ENCODE measurements at regions not wholly inside any gene's neighbourhood (a gene's known extent, or its start where the extent isn't known, plus 50 kb on each side); places are given as distances from the start of the nearest gene placed in this dataset.

DNA sequence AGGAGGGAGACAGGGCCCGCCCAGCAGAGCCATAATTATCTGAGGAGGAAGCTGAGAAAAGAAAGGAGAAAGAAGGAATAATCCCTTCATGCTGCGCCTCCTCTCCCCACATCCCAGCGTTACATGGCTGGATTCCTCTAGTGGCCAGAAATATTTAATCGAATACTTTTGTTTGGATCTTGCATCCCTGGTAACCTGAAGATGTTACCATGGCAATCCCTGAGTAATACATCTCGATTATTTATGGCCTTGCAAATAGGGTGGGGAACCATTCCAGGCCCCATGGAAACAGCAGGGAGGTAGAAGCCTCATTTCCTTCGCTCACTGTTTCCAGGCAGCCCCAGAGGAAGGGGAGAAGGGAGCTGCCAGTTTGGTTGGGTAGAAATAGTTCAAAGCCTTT lies 357.7 kb downstream of the BUD13 start:
- no peaks in the 10 kb centered on the region for H3K27me3 ChIP-seq (ENCODE audit: insufficient read depth, low read length)

DNA sequence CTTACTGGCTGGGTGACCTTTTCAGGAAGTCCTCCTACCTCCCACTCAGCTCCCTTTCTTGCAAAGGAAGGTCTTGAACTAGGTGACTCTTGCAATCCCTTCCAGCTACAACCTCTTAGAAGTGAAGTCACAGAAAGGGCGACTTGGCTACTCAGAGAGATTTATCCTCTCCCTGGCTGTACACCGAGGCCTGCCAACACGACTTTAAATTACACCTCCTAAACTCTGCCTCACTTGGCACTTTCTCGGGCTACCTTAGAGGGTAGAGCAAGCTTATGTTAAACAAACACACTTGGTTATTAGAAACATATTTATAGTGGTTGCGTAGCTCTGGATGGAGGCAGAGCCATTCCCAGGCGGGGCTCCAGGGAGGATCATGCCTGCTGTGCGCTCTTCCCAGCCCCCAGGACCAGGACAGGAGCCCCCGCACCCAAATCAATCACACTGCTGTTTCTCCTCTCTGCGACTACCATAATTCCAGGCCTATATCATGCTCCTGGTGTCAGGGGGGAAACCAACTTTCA lies 358.4 kb downstream of the BUD13 start:
- no peak overlapping the region for H4K12ac ChIP-seq (ENCODE audit: low read depth, low read length)
- no peak for DNase-seq
- H3K9me3 ChIP-seq (ENCODE audit: insufficient read depth, low read depth, low read length) = peaks cover 3% of the 10 kb centered on the region
- H2BK12ac ChIP-seq (ENCODE audit: low read length) = no peak overlapping the region
- no peak overlapping the region for H3K18ac ChIP-seq (ENCODE audit: low read length)
- no peak overlapping the region for H3K9ac ChIP-seq (ENCODE audit: low read length)
- H2AFZ ChIP-seq (ENCODE audit: insufficient read depth, low read length, poor library complexity) = no peak overlapping the region
- no peak overlapping the region for H3K4me2 ChIP-seq (ENCODE audit: low read length)
- H3K79me2 ChIP-seq (ENCODE audit: control insufficient read depth, insufficient read depth, low read length, poor library complexity) = no peaks in the 10 kb centered on the region
- H3K79me1 ChIP-seq (ENCODE audit: low read length) = no peaks in the 10 kb centered on the region
- no peak overlapping the region for H2AK5ac ChIP-seq (ENCODE audit: low read length)
- no peaks in the 10 kb centered on the region for H3K4me1 ChIP-seq (ENCODE audit: control insufficient read depth in 1 of 2, insufficient read depth in 2 of 2, low read length in 2 of 2)
- no CpG with 5 or more reads among the region's 9 CpGs for WGBS (ENCODE audit: extremely low coverage, insufficient coverage, insufficient read length)
- H3K27ac ChIP-seq (ENCODE audit: low read depth, low read length) = no peak overlapping the region
- no peaks in the 10 kb centered on the region for H3K27me3 ChIP-seq (ENCODE audit: insufficient read depth, low read length)
- H4K91ac ChIP-seq (ENCODE audit: low read depth, low read length) = no peak overlapping the region
- no peak overlapping the region for H4K8ac ChIP-seq (ENCODE audit: low read depth, low read length)
- no peak overlapping the region for H3K4ac ChIP-seq (ENCODE audit: low read depth, low read length)
- H2BK5ac ChIP-seq (ENCODE audit: low read depth, low read length, poor library complexity) = no peak overlapping the region
- H2BK120ac ChIP-seq (ENCODE audit: insufficient read depth, low read length, poor library complexity) = no peak overlapping the region
- H3K14ac ChIP-seq (ENCODE audit: low read length) = no peak overlapping the region
- no peak overlapping the region for H3K4me3 ChIP-seq (ENCODE audit: low read depth, low read length)
- no peaks in the 10 kb centered on the region for H3K36me3 ChIP-seq (ENCODE audit: control insufficient read depth in 1 of 2, insufficient read depth in 2 of 2, low read length in 2 of 2)
- no peak overlapping the region for H3K23ac ChIP-seq (ENCODE audit: low read length)

More for the DNA sequence above, 357.7 kb downstream of the BUD13 start:
- no peak for DNase-seq
- Histone ChIP-seq H2AK5ac (ENCODE audit: low read length) (no peak overlapping the region), H3K79me2 (ENCODE audit: control insufficient read depth, insufficient read depth, low read length, poor library complexity) (no peaks in the 10 kb centered on the region), H2BK120ac (ENCODE audit: insufficient read depth, low read length, poor library complexity) (no peak overlapping the region), H4K8ac (ENCODE audit: low read depth, low read length) (no peak overlapping the region), H3K36me3 (ENCODE audit: control insufficient read depth in 1 of 2, insufficient read depth in 2 of 2, low read length in 2 of 2) (no peaks in the 10 kb centered on the region), H3K4ac (ENCODE audit: low read depth, low read length) (no peak overlapping the region), H4K12ac (ENCODE audit: low read depth, low read length) (no peak overlapping the region), H3K79me1 (ENCODE audit: low read length) (no peaks in the 10 kb centered on the region), H2BK5ac (ENCODE audit: low read depth, low read length, poor library complexity) (no peak overlapping the region), H3K23ac (ENCODE audit: low read length) (no peak overlapping the region), H3K9ac (ENCODE audit: low read length) (no peak overlapping the region), H3K4me3 (ENCODE audit: low read depth, low read length) (no peak overlapping the region), H3K14ac (ENCODE audit: low read length) (no peak overlapping the region), H3K18ac (ENCODE audit: low read length) (no peak overlapping the region), H4K91ac (ENCODE audit: low read depth, low read length) (no peak overlapping the region), H3K27ac (ENCODE audit: low read depth, low read length) (no peak overlapping the region), H2BK12ac (ENCODE audit: low read length) (no peak overlapping the region), H3K4me2 (ENCODE audit: low read length) (no peak overlapping the region), H3K4me1 (ENCODE audit: control insufficient read depth in 1 of 2, insufficient read depth in 2 of 2, low read length in 2 of 2) (no peaks in the 10 kb centered on the region), H3K9me3 (ENCODE audit: insufficient read depth, low read depth, low read length) (peaks cover 3% of the 10 kb centered on the region), H2AFZ (ENCODE audit: insufficient read depth, low read length, poor library complexity) (no peak overlapping the region)
- WGBS (ENCODE audit: extremely low coverage, insufficient coverage, insufficient read length) = no CpG with 5 or more reads among the region's 6 CpGs

DNA sequence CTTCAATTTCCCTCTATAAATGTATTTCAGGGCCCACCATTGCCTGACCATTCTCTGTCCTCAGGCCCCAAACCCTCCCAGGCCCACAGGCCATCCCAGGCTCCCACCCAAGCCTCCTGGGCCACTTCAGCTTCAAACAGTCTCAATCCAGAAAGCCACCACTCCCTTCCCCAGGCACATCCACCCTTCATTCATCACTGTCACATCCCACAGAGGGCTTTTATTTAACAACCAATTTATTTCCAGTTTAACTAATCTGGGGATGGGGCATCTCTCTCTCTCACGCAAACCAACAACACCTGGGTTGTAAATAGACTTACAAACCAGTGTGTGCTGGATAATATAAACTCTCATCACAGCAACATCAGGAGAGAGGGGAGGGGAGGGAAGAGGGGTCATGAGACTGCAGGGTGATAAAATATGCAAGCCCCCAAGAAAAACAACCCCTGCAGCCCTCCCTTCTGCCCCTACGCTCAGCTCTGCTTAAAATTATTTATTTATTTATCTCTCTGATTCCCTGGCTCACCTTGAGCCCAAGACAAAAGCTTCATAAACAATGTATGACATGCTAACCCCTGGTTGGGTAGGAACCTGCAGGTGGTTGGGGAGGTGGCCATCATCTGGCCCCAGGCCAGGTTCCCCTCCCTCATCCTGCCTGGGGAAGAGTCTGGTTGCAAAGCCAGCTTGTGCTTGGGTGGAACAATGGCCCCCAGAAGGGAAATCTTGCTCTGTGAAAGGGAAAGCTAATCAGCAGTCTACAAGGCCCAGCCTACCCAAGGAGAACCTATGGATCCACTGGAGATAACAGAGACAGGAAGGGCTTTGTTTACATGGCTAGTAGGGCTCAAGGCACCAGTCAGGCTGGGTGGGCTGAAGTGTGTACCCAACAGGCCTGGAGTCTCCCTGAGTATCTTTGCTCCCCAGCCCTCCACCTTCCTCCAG lies 359.2 kb downstream of the BUD13 start:
- peaks cover 3% of the 10 kb centered on the region for H3K9me3 ChIP-seq (ENCODE audit: insufficient read depth, low read depth, low read length)
- no peak overlapping the region for H2BK12ac ChIP-seq (ENCODE audit: low read length)
- no CpG with 5 or more reads among the region's 2 CpGs for whole genome bisulfite sequencing (ENCODE audit: extremely low coverage, insufficient coverage, insufficient read length)
- no peaks in the 10 kb centered on the region for H3K79me2 ChIP-seq (ENCODE audit: control insufficient read depth, insufficient read depth, low read length, poor library complexity)
- H3K14ac ChIP-seq (ENCODE audit: low read length) = no peak overlapping the region
- no peak overlapping the region for H2BK5ac ChIP-seq (ENCODE audit: low read depth, low read length, poor library complexity)
- H3K18ac ChIP-seq (ENCODE audit: low read length) = no peak overlapping the region
- no peaks in the 10 kb centered on the region for H3K27me3 ChIP-seq (ENCODE audit: insufficient read depth, low read length)
- no peak overlapping the region for H4K12ac ChIP-seq (ENCODE audit: low read depth, low read length)
- no peak overlapping the region for H3K27ac ChIP-seq (ENCODE audit: low read depth, low read length)
- H3K4me2 ChIP-seq (ENCODE audit: low read length) = no peak overlapping the region
- H3K4me1 ChIP-seq (ENCODE audit: control insufficient read depth in 1 of 2, insufficient read depth in 2 of 2, low read length in 2 of 2) = no peaks in the 10 kb centered on the region
- no peak overlapping the region for H4K8ac ChIP-seq (ENCODE audit: low read depth, low read length)
- no peak for DNase-seq
- H3K4ac ChIP-seq (ENCODE audit: low read depth, low read length) = no peak overlapping the region
- H3K23ac ChIP-seq (ENCODE audit: low read length) = no peak overlapping the region
- H2AFZ ChIP-seq (ENCODE audit: insufficient read depth, low read length, poor library complexity) = no peak overlapping the region
- no peak overlapping the region for H4K91ac ChIP-seq (ENCODE audit: low read depth, low read length)
- no peak overlapping the region for H2BK120ac ChIP-seq (ENCODE audit: insufficient read depth, low read length, poor library complexity)
- H3K36me3 ChIP-seq (ENCODE audit: control insufficient read depth in 1 of 2, insufficient read depth in 2 of 2, low read length in 2 of 2) = no peaks in the 10 kb centered on the region
- no peak overlapping the region for H3K4me3 ChIP-seq (ENCODE audit: low read depth, low read length)
- H3K9ac ChIP-seq (ENCODE audit: low read length) = no peak overlapping the region
- no peak overlapping the region for H2AK5ac ChIP-seq (ENCODE audit: low read length)
- no peaks in the 10 kb centered on the region for H3K79me1 ChIP-seq (ENCODE audit: low read length)

DNA sequence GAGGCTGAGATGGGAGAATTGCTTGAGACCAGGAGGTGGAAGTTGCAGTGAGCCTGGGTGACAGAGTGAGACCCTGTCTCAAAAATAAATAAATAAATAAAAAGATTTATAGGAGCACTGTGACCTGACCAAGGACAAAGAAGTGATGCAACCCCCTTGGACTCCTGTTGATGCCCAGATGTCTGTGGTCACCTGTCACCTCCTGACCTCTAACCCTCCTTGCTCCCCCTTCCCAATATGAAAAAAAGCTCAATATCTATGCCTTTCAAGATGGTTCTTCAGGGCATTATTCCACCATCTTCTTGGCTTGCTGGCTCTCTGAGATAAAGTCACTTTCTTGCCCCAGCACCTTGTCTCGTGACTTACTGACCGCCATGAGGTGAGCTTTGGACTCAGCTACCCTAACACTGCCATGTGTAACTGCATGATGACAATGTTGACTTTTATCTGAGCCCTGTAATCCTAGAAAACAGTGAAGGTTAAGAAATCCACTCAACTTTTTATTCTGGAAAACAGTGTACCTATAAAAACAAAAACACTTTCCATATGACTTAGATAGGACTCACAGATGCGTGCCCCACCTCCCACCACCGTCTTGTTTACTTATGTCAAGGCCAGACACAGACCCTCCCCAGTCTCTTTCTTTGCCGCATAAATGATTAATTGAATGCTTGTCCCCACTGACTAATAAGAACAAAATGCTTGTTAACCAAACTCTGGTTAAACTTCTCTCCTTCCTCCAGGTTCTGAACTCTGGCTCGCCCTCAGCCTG lies 360.5 kb downstream of the BUD13 start:
- H3K4me2 ChIP-seq (ENCODE audit: low read length) = no peak overlapping the region
- no peak overlapping the region for H3K9ac ChIP-seq (ENCODE audit: low read length)
- no peaks in the 10 kb centered on the region for H3K27me3 ChIP-seq (ENCODE audit: insufficient read depth, low read length)
- no peak overlapping the region for H3K27ac ChIP-seq (ENCODE audit: low read depth, low read length)
- no peak overlapping the region for H4K12ac ChIP-seq (ENCODE audit: low read depth, low read length)
- H3K79me2 ChIP-seq (ENCODE audit: control insufficient read depth, insufficient read depth, low read length, poor library complexity) = no peaks in the 10 kb centered on the region
- no peak overlapping the region for H3K4me3 ChIP-seq (ENCODE audit: low read depth, low read length)
- no peaks in the 10 kb centered on the region for H3K4me1 ChIP-seq (ENCODE audit: control insufficient read depth in 1 of 2, insufficient read depth in 2 of 2, low read length in 2 of 2)
- peaks cover under 1% of the 10 kb centered on the region for H3K9me3 ChIP-seq (ENCODE audit: insufficient read depth, low read depth, low read length)
- no peak for DNase-seq
- no peaks in the 10 kb centered on the region for H3K79me1 ChIP-seq (ENCODE audit: low read length)
- no peak overlapping the region for H2BK5ac ChIP-seq (ENCODE audit: low read depth, low read length, poor library complexity)
- H3K14ac ChIP-seq (ENCODE audit: low read length) = no peak overlapping the region
- H2AFZ ChIP-seq (ENCODE audit: insufficient read depth, low read length, poor library complexity) = no peak overlapping the region
- H2AK5ac ChIP-seq (ENCODE audit: low read length) = no peak overlapping the region
- WGBS (ENCODE audit: extremely low coverage, insufficient coverage, insufficient read length) = no CpG with 5 or more reads among the region's 6 CpGs
- no peak overlapping the region for H3K4ac ChIP-seq (ENCODE audit: low read depth, low read length)
- H4K8ac ChIP-seq (ENCODE audit: low read depth, low read length) = no peak overlapping the region
- H3K18ac ChIP-seq (ENCODE audit: low read length) = no peak overlapping the region
- no peak overlapping the region for H3K23ac ChIP-seq (ENCODE audit: low read length)
- no peak overlapping the region for H2BK120ac ChIP-seq (ENCODE audit: insufficient read depth, low read length, poor library complexity)
- no peak overlapping the region for H4K91ac ChIP-seq (ENCODE audit: low read depth, low read length)
- H2BK12ac ChIP-seq (ENCODE audit: low read length) = no peak overlapping the region
- no peaks in the 10 kb centered on the region for H3K36me3 ChIP-seq (ENCODE audit: control insufficient read depth in 1 of 2, insufficient read depth in 2 of 2, low read length in 2 of 2)

All from trophoblast cell (in vitro differentiated cells and primary cell).